ENCODE measurements at regions not wholly inside any gene's neighbourhood (a gene's known extent, or its start where the extent isn't known, plus 50 kb on each side); places are given as distances from the start of the nearest gene placed in this dataset.
"Not testable (repeated sequence)": the region's sequence is repeated elsewhere in the genome, so short reads cannot be mapped to it uniquely, and the experiment has no call there.

DNA sequence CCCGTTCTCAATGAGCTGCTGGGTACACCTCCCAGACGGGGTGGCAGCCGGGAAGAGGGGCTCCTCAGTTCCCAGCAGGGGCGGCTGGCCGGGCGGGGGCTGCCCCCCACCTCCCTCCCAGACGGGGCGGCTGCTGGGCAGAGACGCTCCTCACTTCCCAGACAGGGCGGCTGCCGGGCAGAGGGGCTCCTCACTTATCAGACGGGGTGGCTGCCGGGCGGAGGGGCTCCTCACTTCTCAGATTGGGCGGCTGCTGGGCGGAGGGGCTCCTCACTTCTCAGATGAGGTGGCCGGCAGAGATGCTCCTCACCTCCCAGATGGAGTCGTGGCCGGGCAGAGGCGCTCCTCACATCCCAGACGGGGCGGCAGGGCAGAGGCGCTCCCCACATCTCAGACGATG is 559.0 kb downstream of the CD109 start:
- TF ChIP-seq, protein P1, sequence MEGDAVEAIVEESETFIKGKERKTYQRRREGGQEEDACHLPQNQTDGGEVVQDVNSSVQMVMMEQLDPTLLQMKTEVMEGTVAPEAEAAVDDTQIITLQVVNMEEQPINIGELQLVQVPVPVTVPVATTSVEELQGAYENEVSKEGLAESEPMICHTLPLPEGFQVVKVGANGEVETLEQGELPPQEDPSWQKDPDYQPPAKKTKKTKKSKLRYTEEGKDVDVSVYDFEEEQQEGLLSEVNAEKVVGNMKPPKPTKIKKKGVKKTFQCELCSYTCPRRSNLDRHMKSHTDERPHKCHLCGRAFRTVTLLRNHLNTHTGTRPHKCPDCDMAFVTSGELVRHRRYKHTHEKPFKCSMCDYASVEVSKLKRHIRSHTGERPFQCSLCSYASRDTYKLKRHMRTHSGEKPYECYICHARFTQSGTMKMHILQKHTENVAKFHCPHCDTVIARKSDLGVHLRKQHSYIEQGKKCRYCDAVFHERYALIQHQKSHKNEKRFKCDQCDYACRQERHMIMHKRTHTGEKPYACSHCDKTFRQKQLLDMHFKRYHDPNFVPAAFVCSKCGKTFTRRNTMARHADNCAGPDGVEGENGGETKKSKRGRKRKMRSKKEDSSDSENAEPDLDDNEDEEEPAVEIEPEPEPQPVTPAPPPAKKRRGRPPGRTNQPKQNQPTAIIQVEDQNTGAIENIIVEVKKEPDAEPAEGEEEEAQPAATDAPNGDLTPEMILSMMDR (IDR thresholded peaks at IDR 0.05): not testable (repeated sequence)
- not testable (repeated sequence) for TF ChIP-seq EZH2phosphoT487 (IDR thresholded peaks at IDR 0.05)
